Pancreas (tissue), 10 donors: ENCODE measurements at regions not wholly inside any gene's neighbourhood (a gene's known extent, or its start where the extent isn't known, plus 50 kb on each side); places are given as distances from the start of the nearest gene placed in this dataset.

ENCODE experiments used
- ATAC-seq, 4 donors: fragments of 200-7000 bp; cut with Tn5 transposase; one replicate each; pipeline versions ENCODE4 v1.8.0 to v1.9.1; 2020; ENCODE audit warnings: mild to moderate bottlenecking in 4 of 4, moderate library complexity in 4 of 4
- DNase-seq, 6 donors: peaks; one replicate each; pipeline ENCODE4 v3.0.0-alpha.2; 2020
- FAIRE-seq: peaks from 2 replicates; lab custom pipeline; 2012; peaks lifted over from hg19 to GRCh38; lab: Jason Lieb, UNC
- H3K27ac ChIP-seq, 4 donors: fragments of 200-600 bp; sonication (generic); 1 replicate in 3 of 4; 2 replicates in 1 of 4; pipeline versions ENCODE4 v1.5.0 to v1.8.0; 2020
- H3K27me3 ChIP-seq, 4 donors: fragments of 200-600 bp; one replicate each; pipeline ENCODE4 v1.8.0; 2021
- H3K36me3 ChIP-seq, 3 donors: fragments of 200-600 bp; sonication (generic) in 1 of 3; one replicate each; pipeline versions ENCODE4 v1.5.0 to v1.8.0; 2020 to 2021
- H3K4me1 ChIP-seq, 3 donors: fragments of 200-600 bp; one replicate each; pipeline ENCODE4 v1.8.0; 2021
- H3K4me3 ChIP-seq, 4 donors: fragments of 200-600 bp; sonication (generic) in 2 of 4; one replicate each; pipeline versions ENCODE4 v1.5.0 to v1.8.0; 2020 to 2021
- H3K9me3 ChIP-seq, 4 donors: fragments of 200-600 bp; one replicate each; pipeline ENCODE4 v1.8.0; 2021
- WGBS, 2 donors: extraction: QIAGEN DNeasy Blood & Tissue Kit; methylation state at CpG; one replicate each; pipeline ENCODE4 v1.1.7; 2013; 5-methylcytosine and 5-hydroxymethylcytosine counted together
- intact Hi-C, 3 donors: fragments of 100-400 bp; cut with DNase I; formaldehyde crosslinking; loops; one replicate each; pipeline versions ENCODE4 v1.11.1 to v1.14.2; 2022
- TF ChIP-seq, protein P1 (sequence below), 4 donors: fragments of 200-600 bp; sonication (generic) in 3 of 4; IDR thresholded peaks; one replicate each; pipeline versions ENCODE4 v1.5.0 to v1.8.0; 2021; ENCODE audit warnings: antibody characterized with exemption in 4 of 4
- donor health status: healthy with polysubstance abuse.
- donor health status: DM: no; HTN: no; CAD: no; lungs with moderate emphysema.
- donor health status: DM: no; HTN: no; CAD: no.
- donor health status: control.
- donor health status: control.
- donor health status: Bipolar disorder and iron deficiency.
- donor health status: DM: yes; HTN: yes; CAD: no.
- donor health status: DM: no; HTN: no; CAD: no.
- donor health status: DM: no; HTN: no; CAD: no.
- donor health status: DM: yes; HTN: yes; CAD: no.

DNA sequence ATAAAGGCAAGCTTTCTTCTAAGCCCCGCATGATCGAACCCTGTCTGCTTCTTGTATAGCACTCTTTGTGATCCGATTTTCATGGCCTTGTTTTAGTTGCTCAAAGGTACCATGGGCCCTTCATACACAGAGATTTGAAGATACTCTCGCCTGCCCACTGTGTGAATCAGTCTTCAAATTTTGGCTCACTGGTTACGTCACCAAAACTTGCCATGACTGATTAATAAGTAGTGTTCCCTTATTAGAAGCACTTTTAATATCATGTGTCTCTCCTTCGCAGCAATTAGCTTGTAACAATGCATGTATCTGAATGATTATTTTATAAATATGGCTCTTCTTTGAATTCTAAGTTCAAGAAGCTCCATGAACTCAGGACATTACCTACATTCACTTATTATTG, 880.5 kb downstream of the STPG2 start:
- FAIRE-seq (no peak), DNase-seq (no peak), ATAC-seq (no peak)
- no peak overlapping the region for H3K4me3 ChIP-seq
- H3K36me3 ChIP-seq, result no peaks in the 10 kb centered on the region
- H3K9me3 ChIP-seq, result no peaks in the 10 kb centered on the region
- no peaks in the 10 kb centered on the region for H3K4me1 ChIP-seq
- TF ChIP-seq, protein P1, sequence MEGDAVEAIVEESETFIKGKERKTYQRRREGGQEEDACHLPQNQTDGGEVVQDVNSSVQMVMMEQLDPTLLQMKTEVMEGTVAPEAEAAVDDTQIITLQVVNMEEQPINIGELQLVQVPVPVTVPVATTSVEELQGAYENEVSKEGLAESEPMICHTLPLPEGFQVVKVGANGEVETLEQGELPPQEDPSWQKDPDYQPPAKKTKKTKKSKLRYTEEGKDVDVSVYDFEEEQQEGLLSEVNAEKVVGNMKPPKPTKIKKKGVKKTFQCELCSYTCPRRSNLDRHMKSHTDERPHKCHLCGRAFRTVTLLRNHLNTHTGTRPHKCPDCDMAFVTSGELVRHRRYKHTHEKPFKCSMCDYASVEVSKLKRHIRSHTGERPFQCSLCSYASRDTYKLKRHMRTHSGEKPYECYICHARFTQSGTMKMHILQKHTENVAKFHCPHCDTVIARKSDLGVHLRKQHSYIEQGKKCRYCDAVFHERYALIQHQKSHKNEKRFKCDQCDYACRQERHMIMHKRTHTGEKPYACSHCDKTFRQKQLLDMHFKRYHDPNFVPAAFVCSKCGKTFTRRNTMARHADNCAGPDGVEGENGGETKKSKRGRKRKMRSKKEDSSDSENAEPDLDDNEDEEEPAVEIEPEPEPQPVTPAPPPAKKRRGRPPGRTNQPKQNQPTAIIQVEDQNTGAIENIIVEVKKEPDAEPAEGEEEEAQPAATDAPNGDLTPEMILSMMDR (IDR thresholded peaks at IDR 0.05), result no peak
- intact Hi-C loops, result no loop called here
- H3K27me3 ChIP-seq, result no peaks in the 10 kb centered on the region
- no peak overlapping the region for H3K27ac ChIP-seq
- 58 to 67% methylated on average over 6 of the region's 6 CpGs for WGBS, 2 donors

DNA sequence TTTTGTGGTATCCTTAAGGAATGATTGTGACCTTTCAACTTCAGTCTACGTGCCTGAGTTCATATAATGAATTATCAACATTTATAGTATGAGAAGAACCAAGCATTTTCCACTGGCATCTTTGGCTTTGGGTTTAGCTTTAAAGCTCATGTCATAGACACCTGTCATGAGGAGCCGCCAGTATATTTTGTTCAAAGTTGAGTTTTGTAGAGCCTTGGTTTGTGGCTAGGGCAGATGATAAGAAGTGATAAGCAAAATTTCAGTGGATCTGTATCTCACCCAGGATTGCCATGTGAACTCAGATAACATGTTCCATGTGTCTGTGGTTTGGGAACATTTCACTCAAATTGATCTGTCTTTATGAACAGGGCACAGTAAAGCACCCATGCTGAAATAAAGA, 873.2 kb downstream of the STPG2 start:
- no peak for FAIRE-seq
- 71 to 80% methylated on average over 2 of the region's 2 CpGs for WGBS, 2 donors
- Histone ChIP-seq H3K36me3 (no peaks in the 10 kb centered on the region), H3K27me3 (no peaks in the 10 kb centered on the region), H3K4me3 (no peak overlapping the region), H3K27ac (no peak overlapping the region), H3K4me1 (no peaks in the 10 kb centered on the region), H3K9me3 (no peaks in the 10 kb centered on the region)
- ATAC-seq, result no peak
- DNase-seq, result no peak
- intact Hi-C loops, result no loop called here
- TF ChIP-seq, protein P1 (IDR thresholded peaks at IDR 0.05), result no peak

DNA sequence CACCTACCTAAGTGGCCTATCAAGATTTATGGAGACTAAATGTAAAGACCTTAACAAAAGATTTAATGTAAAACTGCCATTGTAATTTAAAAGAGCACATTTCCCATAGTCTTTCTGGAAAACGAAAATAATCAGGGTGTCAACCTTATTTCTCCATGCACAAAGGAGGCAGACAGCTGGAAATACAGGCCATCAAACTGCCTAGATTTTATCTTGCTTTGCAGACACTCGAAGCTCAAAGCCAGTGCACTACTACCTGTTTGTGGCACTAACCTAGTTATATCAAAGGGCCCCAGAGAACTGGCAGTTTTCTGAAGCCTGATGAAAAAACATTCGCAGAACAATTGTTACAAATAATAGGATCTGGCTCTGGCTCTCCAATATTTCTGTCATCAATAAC, 863.9 kb downstream of the STPG2 start:
- intact Hi-C loops, result no loop called here
- H3K27ac ChIP-seq, result no peak overlapping the region
- no peaks in the 10 kb centered on the region for H3K4me1 ChIP-seq
- no peaks in the 10 kb centered on the region for H3K27me3 ChIP-seq
- no peak for FAIRE-seq
- TF ChIP-seq, protein P1 (IDR thresholded peaks at IDR 0.05), result no peak
- H3K36me3 ChIP-seq, result no peaks in the 10 kb centered on the region
- ATAC-seq, result no peak
- no peak for DNase-seq
- WGBS, 2 donors, result 33 to 44% methylated on average over 3 of the region's 3 CpGs
- H3K4me3 ChIP-seq, result no peak overlapping the region
- no peaks in the 10 kb centered on the region for H3K9me3 ChIP-seq

DNA sequence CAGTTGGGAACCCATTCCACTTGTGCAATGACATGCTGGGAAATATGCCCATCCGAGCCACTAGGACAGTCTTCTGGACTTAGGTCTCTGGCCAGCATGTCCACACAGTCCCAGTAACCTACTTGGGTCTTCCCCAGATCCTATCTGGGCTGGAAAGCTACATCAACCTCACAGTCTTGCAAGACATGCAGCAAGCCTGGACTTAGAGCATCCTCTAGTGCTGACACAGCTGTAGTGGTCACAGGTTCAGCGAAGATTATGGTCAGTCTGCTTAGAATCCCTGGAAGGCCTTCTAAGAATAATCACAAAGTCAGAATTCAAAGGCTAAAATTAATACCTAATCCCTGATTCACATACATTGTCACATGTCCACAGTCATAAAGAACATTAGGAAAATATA, 842.7 kb downstream of the STPG2 start:
- ATAC-seq, result no peak
- FAIRE-seq, result no peak

DNA sequence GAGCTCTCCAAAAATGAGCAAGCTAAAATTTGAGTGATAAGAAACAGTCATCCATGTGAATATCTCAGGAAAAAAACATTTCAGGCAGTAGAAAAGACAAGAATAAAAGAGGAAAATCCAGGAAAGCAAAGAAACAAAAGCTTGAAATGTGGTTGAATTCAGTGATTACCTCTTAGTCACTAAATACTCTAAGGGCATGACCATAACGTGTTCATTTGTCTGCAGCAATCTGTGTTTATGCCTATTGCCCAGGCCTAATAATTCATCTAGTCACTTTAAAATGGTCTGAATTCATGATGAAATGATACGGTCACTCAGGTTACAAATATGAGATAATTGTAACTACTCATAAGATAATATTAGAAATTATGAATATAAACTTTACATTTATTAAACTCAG, 837.9 kb downstream of the STPG2 start:
- intact Hi-C loops, result no loop called here
- H3K36me3 ChIP-seq, result no peaks in the 10 kb centered on the region
- H3K27me3 ChIP-seq, result no peaks in the 10 kb centered on the region
- no peaks in the 10 kb centered on the region for H3K4me1 ChIP-seq
- no peak overlapping the region for H3K4me3 ChIP-seq
- TF ChIP-seq, protein P1 (IDR thresholded peaks at IDR 0.05), result no peak
- no peak for ATAC-seq
- no peak overlapping the region for H3K27ac ChIP-seq
- no peaks in the 10 kb centered on the region for H3K9me3 ChIP-seq
- DNase-seq, result no peak
- FAIRE-seq, result no peak
- 51 to 66% methylated on average over 2 of the region's 2 CpGs for WGBS, 2 donors

More for the DNA sequence above, 842.7 kb downstream of the STPG2 start:
- Histone ChIP-seq H3K4me3 (no peak overlapping the region), H3K27ac (no peak overlapping the region), H3K27me3 (no peaks in the 10 kb centered on the region), H3K36me3 (no peaks in the 10 kb centered on the region), H3K9me3 (no peaks in the 10 kb centered on the region), H3K4me1 (no peaks in the 10 kb centered on the region)
- no peak for DNase-seq
- intact Hi-C loops, result no loop called here
- TF ChIP-seq, protein P1 (IDR thresholded peaks at IDR 0.05), result no peak
- 35 to 37% methylated on average over 2 of the region's 2 CpGs for WGBS, 2 donors
